ENCODE measurements at regions not wholly inside any gene's neighbourhood (a gene's known extent, or its start where the extent isn't known, plus 50 kb on each side); places are given as distances from the start of the nearest gene placed in this dataset.

GRCh38 chr16:51228097-51228659, 77.1 kb upstream of the SALL1 start:
- Mint-ChIP-seq H3K4me1 (no peaks in the 10 kb centered on the region), H3K27ac (no peak overlapping the region), H3K36me3 (no peaks in the 10 kb centered on the region), H3K9me3 (peaks cover 0 to 2% (median 0%) of the 10 kb centered on the region in 6 donors), H3K4me3 (no peak overlapping the region), H3K27me3 (ENCODE audit: low read depth in 3 of 3) (peaks cover 0 to 4% (median 3%) of the 10 kb centered on the region in 3 donors)
- no peak for DNase-seq

DNA sequence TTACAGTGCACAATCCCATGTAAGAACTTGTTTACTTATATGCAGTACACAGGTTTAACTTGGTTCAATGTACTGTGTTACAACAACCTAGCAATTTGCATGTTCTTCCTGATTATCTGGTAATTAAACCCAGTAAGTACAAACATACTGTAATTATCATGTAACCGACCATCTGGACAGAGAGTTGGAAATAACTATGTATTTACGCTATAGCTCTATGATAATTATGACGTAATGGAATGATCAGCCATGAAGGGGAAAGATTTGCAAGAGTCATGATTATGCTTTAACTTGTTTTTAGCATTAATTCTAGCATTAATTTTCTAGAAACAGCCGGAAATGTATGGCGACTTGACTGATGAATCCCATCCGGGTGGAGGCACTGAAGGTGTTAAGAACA, 74.8 kb upstream of the SALL1 start:
- Mint-ChIP-seq H3K36me3 (no peaks in the 10 kb centered on the region), H3K4me3 (no peak overlapping the region), H3K9me3 (peaks cover 0 to 5% (median under 1%) of the 10 kb centered on the region in 6 donors), H3K27me3 (ENCODE audit: low read depth in 3 of 3) (peaks cover 0 to 4% (median 3%) of the 10 kb centered on the region in 3 donors), H3K4me1 (no peaks in the 10 kb centered on the region), H3K27ac (no peak overlapping the region)
- DNase-seq, result no peak

- no peaks in the 10 kb centered on the region for H3K4me1 Mint-ChIP-seq
- H3K27ac Mint-ChIP-seq, result no peak overlapping the region
- H3K36me3 Mint-ChIP-seq, result no peaks in the 10 kb centered on the region
- peaks cover 0 to 11% (median 0%) of the 10 kb centered on the region in 6 donors for H3K9me3 Mint-ChIP-seq
- H3K4me3 Mint-ChIP-seq, result no peak overlapping the region
- DNase-seq, result no peak
- H3K27me3 Mint-ChIP-seq (ENCODE audit: low read depth in 3 of 3), result peaks cover 0 to 3% (median 2%) of the 10 kb centered on the region in 3 donors
Measured at GRCh38 chr16:51224317-51224716, 73.2 kb upstream of the SALL1 start.

GRCh38 chr16:51222016-51222415, 70.9 kb upstream of the SALL1 start:
- H3K9me3 Mint-ChIP-seq, result peaks cover 0 to 20% (median 8%) of the 10 kb centered on the region in 6 donors
- H3K4me1 Mint-ChIP-seq, result no peaks in the 10 kb centered on the region
- H3K27ac Mint-ChIP-seq, result no peak overlapping the region

GRCh38 chr16:51211148-51211547, 60.1 kb upstream of the SALL1 start:
- Mint-ChIP-seq H3K9me3 (peaks cover 0 to 20% (median 3%) of the 10 kb centered on the region in 6 donors), H3K4me1 (no peaks in the 10 kb centered on the region)

More at GRCh38 chr16:51222016-51222415, 70.9 kb upstream of the SALL1 start:
- H3K4me3 Mint-ChIP-seq, result no peak overlapping the region
- no peaks in the 10 kb centered on the region for H3K36me3 Mint-ChIP-seq
- peaks cover 0 to 7% (median 2%) of the 10 kb centered on the region in 3 donors for H3K27me3 Mint-ChIP-seq (ENCODE audit: low read depth in 3 of 3)
- DNase-seq, result no peak

DNA sequence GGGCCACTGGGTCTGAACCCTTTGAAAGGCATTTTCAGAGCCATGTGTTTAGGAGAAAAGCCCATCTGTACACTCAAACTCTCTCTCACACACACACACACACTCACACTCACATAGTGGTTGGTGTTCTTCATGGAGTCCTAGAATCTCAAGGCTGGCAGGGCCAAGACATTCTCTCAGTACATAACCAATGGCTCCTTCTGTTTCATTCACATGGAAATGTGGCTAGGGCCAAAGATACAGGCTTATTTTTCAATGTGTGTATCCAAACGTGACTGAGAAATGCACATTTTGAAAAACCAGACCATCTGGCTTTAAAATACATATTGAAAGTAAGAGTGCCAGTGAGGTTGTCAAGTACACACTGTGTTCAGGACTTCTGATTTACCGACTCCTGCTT, 59.0 kb upstream of the SALL1 start:
- H3K4me3 Mint-ChIP-seq, result no peak overlapping the region
- H3K36me3 Mint-ChIP-seq, result no peaks in the 10 kb centered on the region
- peaks cover 0 to 4% (median 0%) of the 10 kb centered on the region in 3 donors for H3K27me3 Mint-ChIP-seq (ENCODE audit: low read depth in 3 of 3)
- H3K27ac Mint-ChIP-seq, result no peak overlapping the region
- DNase-seq, result no peak
- no peaks in the 10 kb centered on the region for H3K4me1 Mint-ChIP-seq
- peaks cover 0 to 10% (median 2%) of the 10 kb centered on the region in 6 donors for H3K9me3 Mint-ChIP-seq

More at GRCh38 chr16:51211148-51211547, 60.1 kb upstream of the SALL1 start:
- peaks cover 0 to 4% (median 0%) of the 10 kb centered on the region in 3 donors for H3K27me3 Mint-ChIP-seq (ENCODE audit: low read depth in 3 of 3)
- DNase-seq, result no peak
- H3K4me3 Mint-ChIP-seq, result no peak overlapping the region
- no peaks in the 10 kb centered on the region for H3K36me3 Mint-ChIP-seq
- no peak overlapping the region for H3K27ac Mint-ChIP-seq

GRCh38 chr16:51201604-51202003, 50.5 kb upstream of the SALL1 start:
- Mint-ChIP-seq H3K36me3 (no peaks in the 10 kb centered on the region), H3K27ac (no peak overlapping the region), H3K4me1 (no peaks in the 10 kb centered on the region), H3K27me3 (ENCODE audit: low read depth in 3 of 3) (peaks cover 0 to 2% (median 0%) of the 10 kb centered on the region in 3 donors), H3K4me3 (no peak overlapping the region), H3K9me3 (peaks cover 0 to 23% (median 4%) of the 10 kb centered on the region in 6 donors)
- no peak for DNase-seq

Measured in immature natural killer cell (primary cell).